ENCODE measurements at regions not wholly inside any gene's neighbourhood (a gene's known extent, or its start where the extent isn't known, plus 50 kb on each side); places are given as distances from the start of the nearest gene placed in this dataset.

GRCh38 chr2:225231900-225232299, 167.6 kb upstream of the NYAP2 start:
- no peak for TF ChIP-seq POLR2A (IDR thresholded peaks at IDR 0.05; ENCODE audit: low read length)
- TF ChIP-seq GATA1 (IDR thresholded peaks at IDR 0.05; ENCODE audit: low read depth, low read length), result no peak
